WTC11 (cell line): ENCODE measurements at regions not wholly inside any gene's neighbourhood (a gene's known extent, or its start where the extent isn't known, plus 50 kb on each side); places are given as distances from the start of the nearest gene placed in this dataset.

Experiments used
- ELF4 ChIP-seq: sonication (generic); formaldehyde crosslinking; IDR thresholded peaks from 2 replicates; pipeline ENCODE4 v1.8.1; 2022; ENCODE audit warnings: low read depth, mild to moderate bottlenecking, moderate library complexity, missing genetic modification reagents
- GRHL2 ChIP-seq: fragments of 250-450 bp; sonication (Bioruptor Pico); IDR thresholded peaks from 2 replicates; pipeline ENCODE4 v1.8.0; 2022; ENCODE audit warnings: mild to moderate bottlenecking, moderate library complexity; ENCODE audit not compliant: insufficient replicate concordance, severe bottlenecking
- JUN ChIP-seq: sonication (generic); formaldehyde crosslinking; IDR thresholded peaks from 2 replicates; pipeline ENCODE4 v1.8.0; 2023; ENCODE audit warnings: mild to moderate bottlenecking, missing genetic modification reagents
- SMAD3 ChIP-seq: sonication (generic); formaldehyde crosslinking; IDR thresholded peaks from 2 replicates; pipeline ENCODE4 v1.8.0; 2022; ENCODE audit warnings: missing genetic modification reagents, mild to moderate bottlenecking, borderline replicate concordance
- TEAD4 ChIP-seq: sonication (generic); formaldehyde crosslinking; IDR thresholded peaks from 2 replicates; pipeline ENCODE4 v1.8.0; 2022; ENCODE audit warnings: mild to moderate bottlenecking, missing genetic modification reagents
- ZNF396 ChIP-seq: fragments of 250-450 bp; sonication (Bioruptor Pico); IDR thresholded peaks from 2 replicates; pipeline ENCODE4 v1.8.0; 2021; ENCODE audit warnings: mild to moderate bottlenecking, moderate library complexity, borderline replicate concordance
- TF ChIP-seq, protein P1 (sequence below): fragments of 200-600 bp; IDR thresholded peaks from 2 replicates; pipeline ENCODE4 v1.8.0; 2022; ENCODE audit warnings: antibody characterized with exemption
- TF ChIP-seq, protein P2 (sequence below): sonication (generic); formaldehyde crosslinking; IDR thresholded peaks from 2 replicates; pipeline ENCODE4 v1.8.1; 2022; ENCODE audit warnings: missing genetic modification reagents, borderline replicate concordance
- TF ChIP-seq, protein P3 (sequence below): sonication (generic); formaldehyde crosslinking; IDR thresholded peaks from 2 replicates; pipeline ENCODE4 v1.8.0; 2022; ENCODE audit warnings: mild to moderate bottlenecking, missing genetic modification reagents

DNA sequence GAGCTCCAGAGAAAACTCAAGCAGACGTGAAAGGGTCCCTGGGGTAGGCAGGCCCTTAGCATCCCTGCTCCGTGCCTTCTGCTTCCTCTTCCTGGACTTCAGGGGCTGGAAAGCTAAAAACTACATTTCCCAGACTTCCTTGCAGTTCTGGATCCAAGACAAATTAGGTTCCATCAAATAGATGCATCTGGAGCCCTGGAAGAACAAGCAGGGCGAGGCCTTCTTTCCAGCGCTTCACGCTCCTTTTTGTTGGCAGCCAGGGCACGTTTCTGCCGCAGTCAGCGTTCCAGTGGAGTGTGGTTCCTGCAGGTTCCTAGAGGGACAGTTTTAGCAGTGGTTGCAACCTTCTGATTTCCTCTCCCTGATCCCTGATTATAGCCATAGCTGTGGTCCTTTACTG lies 53.6 kb upstream of the MSX1 start:
- TF ChIP-seq ZNF396: no peak
- no peak for TF ChIP-seq TEAD4 (CRISPR knock-in tag)
- TF ChIP-seq, protein P1, sequence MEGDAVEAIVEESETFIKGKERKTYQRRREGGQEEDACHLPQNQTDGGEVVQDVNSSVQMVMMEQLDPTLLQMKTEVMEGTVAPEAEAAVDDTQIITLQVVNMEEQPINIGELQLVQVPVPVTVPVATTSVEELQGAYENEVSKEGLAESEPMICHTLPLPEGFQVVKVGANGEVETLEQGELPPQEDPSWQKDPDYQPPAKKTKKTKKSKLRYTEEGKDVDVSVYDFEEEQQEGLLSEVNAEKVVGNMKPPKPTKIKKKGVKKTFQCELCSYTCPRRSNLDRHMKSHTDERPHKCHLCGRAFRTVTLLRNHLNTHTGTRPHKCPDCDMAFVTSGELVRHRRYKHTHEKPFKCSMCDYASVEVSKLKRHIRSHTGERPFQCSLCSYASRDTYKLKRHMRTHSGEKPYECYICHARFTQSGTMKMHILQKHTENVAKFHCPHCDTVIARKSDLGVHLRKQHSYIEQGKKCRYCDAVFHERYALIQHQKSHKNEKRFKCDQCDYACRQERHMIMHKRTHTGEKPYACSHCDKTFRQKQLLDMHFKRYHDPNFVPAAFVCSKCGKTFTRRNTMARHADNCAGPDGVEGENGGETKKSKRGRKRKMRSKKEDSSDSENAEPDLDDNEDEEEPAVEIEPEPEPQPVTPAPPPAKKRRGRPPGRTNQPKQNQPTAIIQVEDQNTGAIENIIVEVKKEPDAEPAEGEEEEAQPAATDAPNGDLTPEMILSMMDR: no peak
- TF ChIP-seq, protein P2, sequence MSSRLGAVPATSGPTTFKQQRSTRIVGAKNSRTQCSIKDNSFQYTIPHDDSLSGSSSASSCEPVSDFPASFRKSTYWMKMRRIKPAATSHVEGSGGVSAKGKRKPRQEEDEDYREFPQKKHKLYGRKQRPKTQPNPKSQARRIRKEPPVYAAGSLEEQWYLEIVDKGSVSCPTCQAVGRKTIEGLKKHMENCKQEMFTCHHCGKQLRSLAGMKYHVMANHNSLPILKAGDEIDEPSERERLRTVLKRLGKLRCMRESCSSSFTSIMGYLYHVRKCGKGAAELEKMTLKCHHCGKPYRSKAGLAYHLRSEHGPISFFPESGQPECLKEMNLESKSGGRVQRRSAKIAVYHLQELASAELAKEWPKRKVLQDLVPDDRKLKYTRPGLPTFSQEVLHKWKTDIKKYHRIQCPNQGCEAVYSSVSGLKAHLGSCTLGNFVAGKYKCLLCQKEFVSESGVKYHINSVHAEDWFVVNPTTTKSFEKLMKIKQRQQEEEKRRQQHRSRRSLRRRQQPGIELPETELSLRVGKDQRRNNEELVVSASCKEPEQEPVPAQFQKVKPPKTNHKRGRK: no peak
- TF ChIP-seq, protein P3, sequence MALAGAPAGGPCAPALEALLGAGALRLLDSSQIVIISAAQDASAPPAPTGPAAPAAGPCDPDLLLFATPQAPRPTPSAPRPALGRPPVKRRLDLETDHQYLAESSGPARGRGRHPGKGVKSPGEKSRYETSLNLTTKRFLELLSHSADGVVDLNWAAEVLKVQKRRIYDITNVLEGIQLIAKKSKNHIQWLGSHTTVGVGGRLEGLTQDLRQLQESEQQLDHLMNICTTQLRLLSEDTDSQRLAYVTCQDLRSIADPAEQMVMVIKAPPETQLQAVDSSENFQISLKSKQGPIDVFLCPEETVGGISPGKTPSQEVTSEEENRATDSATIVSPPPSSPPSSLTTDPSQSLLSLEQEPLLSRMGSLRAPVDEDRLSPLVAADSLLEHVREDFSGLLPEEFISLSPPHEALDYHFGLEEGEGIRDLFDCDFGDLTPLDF: no peak
- no peak for TF ChIP-seq SMAD3 (CRISPR knock-in tag)
- no peak for TF ChIP-seq JUN (CRISPR knock-in tag)
- no peak for TF ChIP-seq GRHL2 (CRISPR knock-in tag)
- TF ChIP-seq ELF4: no peak
